RWPE2 (cell line): ENCODE measurements at regions not wholly inside any gene's neighbourhood (a gene's known extent, or its start where the extent isn't known, plus 50 kb on each side); places are given as distances from the start of the nearest gene placed in this dataset.
A peak's percentile ranks its signal among the peaks of the same experiment; 100 is the strongest.

ENCODE experiments used
- ATAC-seq: fragments of 200-7000 bp; cut with Tn5 transposase; 3 replicates; pipeline ENCODE4 v1.9.1; 2021; ENCODE audit warnings: low read depth
- DNase-seq: peaks from one replicate; pipeline ENCODE4 v3.0.0-alpha.2; 2020; ENCODE audit warnings: low spot score
- H3K27ac ChIP-seq: fragments of 450-650 bp; 2 replicates; pipeline ENCODE4 v1.5.1; 2017; ENCODE audit warnings: mild to moderate bottlenecking; ENCODE audit not compliant: poor library complexity, severe bottlenecking
- H3K27me3 ChIP-seq: fragments of 250-450 bp; sonication (Bioruptor Pico); 2 replicates; pipeline ENCODE4 v1.5.1; 2021; ENCODE audit warnings: mild to moderate bottlenecking, moderate library complexity; ENCODE audit not compliant: insufficient read depth, poor library complexity, severe bottlenecking
- H3K36me3 ChIP-seq: fragments of 250-450 bp; sonication (Bioruptor Pico); 2 replicates; pipeline ENCODE4 v1.5.1; 2020; ENCODE audit warnings: low read depth, mild to moderate bottlenecking, moderate library complexity
- H3K4me1 ChIP-seq: fragments of 250-450 bp; sonication (Bioruptor Pico); 2 replicates; pipeline ENCODE4 v1.5.1; 2021; ENCODE audit warnings: mild to moderate bottlenecking, moderate library complexity; ENCODE audit not compliant: insufficient read depth, poor library complexity, severe bottlenecking
- H3K4me3 ChIP-seq: fragments of 250-450 bp; sonication (Bioruptor Pico); 2 replicates; pipeline ENCODE4 v1.5.1; 2021; ENCODE audit warnings: mild to moderate bottlenecking, moderate library complexity; ENCODE audit not compliant: severe bottlenecking
- H3K9me3 ChIP-seq: fragments of 250-450 bp; sonication (Bioruptor Pico); 2 replicates; pipeline ENCODE4 v1.5.1; 2021; ENCODE audit warnings: mild to moderate bottlenecking, moderate library complexity; ENCODE audit not compliant: severe bottlenecking
- TF ChIP-seq, protein P1 (sequence below): fragments of 450-650 bp; IDR thresholded peaks from one replicate; pipeline ENCODE4 v1.5.1; 2017; ENCODE audit warnings: mild to moderate bottlenecking, moderate library complexity; ENCODE audit not compliant: poor library complexity, severe bottlenecking

DNA sequence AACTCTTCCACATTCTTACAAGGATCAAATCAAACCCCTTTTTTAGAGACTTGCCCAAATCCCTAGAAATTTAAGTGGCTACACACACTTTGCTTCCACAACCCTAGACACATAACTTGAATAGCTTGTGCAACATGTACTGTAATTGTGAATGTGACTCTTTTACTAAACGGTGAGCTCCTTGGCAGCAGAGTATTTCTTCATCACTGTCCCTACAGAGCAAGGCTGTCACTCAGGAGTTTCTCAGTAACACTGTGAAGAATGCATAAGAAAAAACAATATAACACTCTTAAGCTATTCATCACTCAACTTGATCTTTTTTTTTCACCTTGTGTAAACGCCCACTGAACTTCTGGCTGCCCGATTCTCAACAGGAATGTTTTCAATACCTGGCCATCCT, 53.8 kb upstream of the ADAMTS18 start:
- Histone ChIP-seq H3K9me3 (no peaks in the 10 kb centered on the region), H3K36me3 (no peaks in the 10 kb centered on the region), H3K27me3 (peaks cover 1% of the 10 kb centered on the region), H3K4me3 (no peak overlapping the region), H3K4me1 (no peaks in the 10 kb centered on the region), H3K27ac (no peak overlapping the region)
- no peak for ATAC-seq
- DNase-seq: no peak
- TF ChIP-seq, protein P1, sequence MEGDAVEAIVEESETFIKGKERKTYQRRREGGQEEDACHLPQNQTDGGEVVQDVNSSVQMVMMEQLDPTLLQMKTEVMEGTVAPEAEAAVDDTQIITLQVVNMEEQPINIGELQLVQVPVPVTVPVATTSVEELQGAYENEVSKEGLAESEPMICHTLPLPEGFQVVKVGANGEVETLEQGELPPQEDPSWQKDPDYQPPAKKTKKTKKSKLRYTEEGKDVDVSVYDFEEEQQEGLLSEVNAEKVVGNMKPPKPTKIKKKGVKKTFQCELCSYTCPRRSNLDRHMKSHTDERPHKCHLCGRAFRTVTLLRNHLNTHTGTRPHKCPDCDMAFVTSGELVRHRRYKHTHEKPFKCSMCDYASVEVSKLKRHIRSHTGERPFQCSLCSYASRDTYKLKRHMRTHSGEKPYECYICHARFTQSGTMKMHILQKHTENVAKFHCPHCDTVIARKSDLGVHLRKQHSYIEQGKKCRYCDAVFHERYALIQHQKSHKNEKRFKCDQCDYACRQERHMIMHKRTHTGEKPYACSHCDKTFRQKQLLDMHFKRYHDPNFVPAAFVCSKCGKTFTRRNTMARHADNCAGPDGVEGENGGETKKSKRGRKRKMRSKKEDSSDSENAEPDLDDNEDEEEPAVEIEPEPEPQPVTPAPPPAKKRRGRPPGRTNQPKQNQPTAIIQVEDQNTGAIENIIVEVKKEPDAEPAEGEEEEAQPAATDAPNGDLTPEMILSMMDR: no peak

GRCh38 chr16:77491091-77491490, 56.3 kb upstream of the ADAMTS18 start:
- ATAC-seq: no peak
- Histone ChIP-seq H3K4me3 (no peak overlapping the region), H3K4me1 (no peaks in the 10 kb centered on the region)

GRCh38 chr16:77496934-77497333, 62.1 kb upstream of the ADAMTS18 start:
- Histone ChIP-seq H3K4me3 (no peak overlapping the region), H3K4me1 (no peaks in the 10 kb centered on the region), H3K27me3 (peaks cover 4% of the 10 kb centered on the region), H3K36me3 (no peaks in the 10 kb centered on the region), H3K9me3 (no peaks in the 10 kb centered on the region), H3K27ac (no peak overlapping the region)
- no peak for ATAC-seq
- TF ChIP-seq, protein P1: no peak
- DNase-seq: no peak

More at GRCh38 chr16:77491091-77491490, 56.3 kb upstream of the ADAMTS18 start:
- Histone ChIP-seq H3K27me3 (no peaks in the 10 kb centered on the region), H3K9me3 (no peaks in the 10 kb centered on the region), H3K27ac (no peak overlapping the region), H3K36me3 (no peaks in the 10 kb centered on the region)
- TF ChIP-seq, protein P1: no peak
- DNase-seq: no peak

- no peaks in the 10 kb centered on the region for H3K9me3 ChIP-seq
- H3K4me1 ChIP-seq: no peaks in the 10 kb centered on the region
- DNase-seq: no peak
- H3K27me3 ChIP-seq: peaks cover 4% of the 10 kb centered on the region
- no peaks in the 10 kb centered on the region for H3K36me3 ChIP-seq
- H3K4me3 ChIP-seq: no peak overlapping the region
- H3K27ac ChIP-seq: no peak overlapping the region
- peak; percentile 73 for ATAC-seq
- TF ChIP-seq, protein P1: no peak
Observed at GRCh38 chr16:77499373-77500285, 64.8 kb upstream of the ADAMTS18 start.

DNA sequence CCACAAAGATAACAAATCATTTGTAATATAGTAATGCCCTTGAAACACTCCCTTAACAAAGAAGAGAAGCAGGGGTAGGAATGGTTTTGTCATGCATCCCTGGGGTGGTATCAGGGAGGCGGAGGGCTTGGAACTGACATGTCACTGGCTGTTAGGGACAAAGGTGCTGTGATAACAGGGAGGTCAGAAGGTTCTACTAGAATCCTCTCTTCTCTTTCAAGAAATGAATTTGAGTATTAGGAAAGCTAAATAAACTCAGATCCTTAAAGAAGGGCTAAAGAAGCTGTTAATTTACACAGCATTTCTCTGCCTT, 65.4 kb upstream of the ADAMTS18 start:
- H3K4me1 ChIP-seq: no peaks in the 10 kb centered on the region
- H3K9me3 ChIP-seq: no peaks in the 10 kb centered on the region
- no peak overlapping the region for H3K27ac ChIP-seq
- DNase-seq: no peak
- TF ChIP-seq, protein P1: no peak
- no peak overlapping the region for H3K4me3 ChIP-seq
- ATAC-seq: no peak
- no peaks in the 10 kb centered on the region for H3K36me3 ChIP-seq
- H3K27me3 ChIP-seq: peaks cover 4% of the 10 kb centered on the region
